NCI-H226 (cell line): ENCODE measurements at regions not wholly inside any gene's neighbourhood (a gene's known extent, or its start where the extent isn't known, plus 50 kb on each side); places are given as distances from the start of the nearest gene placed in this dataset.

Source experiments
- DNase-seq: peaks from one replicate; pipeline ENCODE4 v3.0.0-alpha.2; 2015

DNA sequence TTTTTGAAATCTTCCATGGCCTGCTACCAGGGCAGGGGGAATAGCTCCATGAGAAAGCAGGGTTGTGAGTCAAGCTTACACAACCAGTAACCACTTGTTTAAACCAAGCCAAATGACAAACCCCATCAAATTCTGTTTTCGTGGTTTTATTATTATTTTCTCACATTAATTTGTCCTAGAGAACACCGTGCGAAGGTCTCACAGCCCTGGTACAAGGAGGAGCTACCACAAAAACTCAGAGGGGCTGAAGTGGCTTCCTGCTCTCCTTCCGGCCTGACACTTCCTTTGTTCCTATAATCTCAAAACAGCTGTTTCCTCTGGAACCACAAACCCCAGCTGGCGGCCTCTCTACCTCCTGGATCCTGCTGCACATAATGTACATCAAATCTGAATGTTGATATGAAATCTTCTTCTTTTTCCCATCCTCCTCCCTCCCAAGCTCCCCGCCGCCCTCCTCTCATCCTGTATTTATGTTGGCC is 375.9 kb downstream of the MCTP2 start:
- no peak for DNase-seq

DNA sequence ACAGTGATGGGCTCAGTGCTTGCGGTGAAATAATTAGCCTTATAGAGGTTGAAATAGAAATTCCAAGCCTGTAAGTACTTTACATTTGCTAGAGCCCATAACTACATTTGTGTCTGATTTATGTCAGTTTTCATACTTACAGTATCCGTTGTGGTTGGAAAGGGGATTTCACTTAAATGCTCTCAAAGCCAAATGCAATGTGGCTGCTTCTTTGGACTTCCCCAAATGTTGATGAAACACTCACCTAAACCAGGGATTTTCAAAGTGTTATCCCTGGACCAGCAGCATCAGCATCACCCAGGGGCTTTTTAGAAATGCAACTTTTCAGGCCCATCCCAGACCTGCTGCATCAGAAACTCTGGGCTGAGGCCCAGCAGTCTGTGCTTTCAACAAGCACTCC is 378.7 kb downstream of the MCTP2 start:
- no peak for DNase-seq

DNA sequence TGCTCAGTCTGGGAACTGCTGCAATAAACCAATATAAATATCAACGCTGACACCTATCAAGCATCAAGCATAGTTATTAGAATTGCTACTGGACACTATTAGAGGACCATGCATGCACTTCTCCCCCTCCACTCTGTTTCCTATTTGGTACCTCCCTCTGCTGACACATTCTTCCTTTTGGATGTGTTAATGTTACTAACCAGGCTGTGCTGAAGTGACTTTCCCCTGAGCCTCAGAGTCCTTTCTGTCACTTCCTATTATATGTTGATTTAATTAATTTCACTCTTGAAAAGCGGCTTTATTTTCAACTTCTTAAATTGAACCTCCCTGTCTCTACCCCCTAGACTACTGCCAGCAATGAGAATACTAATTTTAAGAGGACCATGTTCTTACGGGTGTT is 379.1 kb downstream of the MCTP2 start:
- DNase-seq, result no peak

DNA sequence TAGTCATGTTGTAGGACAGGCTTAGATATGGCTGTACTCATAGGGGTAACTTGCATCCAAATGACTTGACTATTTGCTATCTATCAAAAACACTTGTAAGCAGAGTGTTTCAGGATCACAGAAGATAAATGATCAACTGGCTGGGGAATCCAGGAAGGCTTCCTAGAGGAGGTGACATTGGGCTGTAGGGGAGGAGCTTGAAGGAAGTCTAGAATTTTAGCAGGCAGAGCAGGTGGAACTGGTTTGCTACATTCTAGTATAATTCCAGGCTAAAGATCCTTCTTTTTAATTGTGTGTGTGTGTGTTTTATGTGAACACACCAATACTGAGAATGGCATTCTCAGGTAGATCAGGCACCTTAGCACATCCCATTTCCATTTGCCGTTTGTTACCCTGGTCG is 380.3 kb downstream of the MCTP2 start:
- no peak for DNase-seq

GRCh38 chr15:94615688-94616087 is 384.3 kb downstream of the MCTP2 start:
- no peak for DNase-seq

- no peak for DNase-seq
These were observed 389.3 kb downstream of the MCTP2 start for GRCh38 chr15:94620632-94621031.

GRCh38 chr15:94621736-94622135 is 390.4 kb downstream of the MCTP2 start:
- DNase-seq, result no peak

- DNase-seq, result no peak
These were observed 395.6 kb downstream of the MCTP2 start for GRCh38 chr15:94626949-94627348.

- no peak for DNase-seq
These were observed 400.2 kb downstream of the MCTP2 start for GRCh38 chr15:94631608-94632007.

DNA sequence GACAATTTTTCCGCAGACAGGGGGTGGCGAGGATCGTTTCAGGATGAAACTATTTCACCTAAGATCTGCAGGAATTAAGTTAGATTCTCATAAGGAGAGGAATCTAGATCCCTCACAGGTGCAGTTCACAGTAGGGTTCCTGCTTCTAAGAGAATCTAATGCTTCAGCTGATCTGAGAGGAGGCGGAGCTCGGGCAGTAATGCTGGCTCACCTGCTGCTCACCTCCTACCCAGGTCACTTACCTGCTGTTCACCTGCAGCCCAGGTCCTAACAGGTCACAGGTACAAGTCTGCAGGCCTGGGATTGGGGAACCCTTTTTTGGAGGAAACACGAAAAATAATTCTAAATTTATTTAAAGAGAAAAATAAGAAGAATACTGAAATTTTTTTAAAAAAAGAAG is 406.8 kb downstream of the MCTP2 start:
- no peak for DNase-seq

DNA sequence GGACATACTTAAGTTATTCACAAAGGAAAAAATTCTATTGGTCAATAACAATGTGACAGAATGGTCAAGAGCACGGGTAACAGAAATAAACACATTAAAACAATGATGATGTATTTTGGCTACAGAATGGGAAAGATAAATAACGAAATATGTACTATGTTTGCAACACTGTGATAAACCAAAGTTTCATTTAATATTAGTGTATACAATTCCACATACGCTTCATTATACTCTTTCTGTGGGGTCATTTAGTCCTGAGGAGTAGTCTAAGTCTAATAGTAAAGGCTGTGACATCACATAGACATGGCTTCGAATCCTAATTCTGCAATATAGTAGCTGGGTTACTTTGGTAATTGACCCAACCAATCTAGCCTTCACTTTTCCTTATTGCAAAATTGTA is 408.3 kb downstream of the MCTP2 start:
- DNase-seq, result no peak

- DNase-seq, result no peak
These were observed 413.1 kb downstream of the MCTP2 start for GRCh38 chr15:94644433-94644832.

- DNase-seq, result no peak
These were observed 421.7 kb downstream of the MCTP2 start for GRCh38 chr15:94653071-94653470.

GRCh38 chr15:94655249-94655880 is 424.0 kb downstream of the MCTP2 start:
- no peak for DNase-seq

GRCh38 chr15:94665676-94666441 is 434.5 kb downstream of the MCTP2 start:
- DNase-seq, result no peak

DNA sequence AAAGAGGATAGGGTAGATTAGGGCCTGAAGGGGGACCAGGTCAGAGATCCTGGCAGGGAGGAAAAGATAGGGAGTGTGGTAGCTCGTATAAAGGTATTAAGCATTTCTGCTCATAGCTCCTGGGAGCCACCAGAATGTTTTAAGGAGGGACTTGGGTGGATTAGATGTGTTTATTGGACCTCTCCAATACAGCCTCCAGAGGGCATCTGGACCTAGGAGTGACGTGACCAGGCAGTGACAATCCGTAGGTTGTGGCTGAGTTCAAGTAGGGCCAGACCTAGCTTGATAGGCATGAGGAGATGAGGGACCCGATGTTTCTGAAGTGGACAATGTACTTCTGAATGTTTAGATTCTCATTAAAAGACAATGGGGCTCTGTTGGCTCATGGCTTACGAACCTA is 435.2 kb downstream of the MCTP2 start:
- no peak for DNase-seq

GRCh38 chr15:94667109-94667508 is 435.7 kb downstream of the MCTP2 start:
- DNase-seq, result no peak

GRCh38 chr15:94670438-94671034 is 439.2 kb downstream of the MCTP2 start:
- no peak for DNase-seq

- no peak for DNase-seq
These were observed 440.6 kb downstream of the MCTP2 start for GRCh38 chr15:94671858-94672532.

DNA sequence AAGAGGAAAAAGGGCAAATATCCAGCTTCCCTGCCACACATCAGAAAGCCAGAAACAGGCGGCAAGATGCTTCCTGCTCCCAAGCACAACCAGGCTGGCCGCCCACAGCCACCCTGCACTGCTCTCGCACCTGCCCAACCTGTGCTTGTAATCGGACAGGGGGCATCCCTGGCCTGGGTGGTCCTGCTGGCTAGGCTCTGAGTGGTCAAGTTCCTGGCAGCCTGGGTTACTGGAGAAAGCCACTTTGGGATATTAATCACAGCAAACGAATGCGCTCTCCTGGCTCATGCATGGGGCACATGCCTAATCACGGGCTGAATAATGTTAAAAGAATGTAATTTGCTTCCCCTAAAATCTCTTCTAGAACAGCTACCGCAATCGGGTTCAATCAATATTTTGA is 442.4 kb downstream of the MCTP2 start:
- DNase-seq, result no peak

- DNase-seq, result no peak
These were observed 442.9 kb downstream of the MCTP2 start for GRCh38 chr15:94674296-94674695.

GRCh38 chr15:94677202-94677790 is 445.9 kb downstream of the MCTP2 start:
- DNase-seq, result no peak

DNA sequence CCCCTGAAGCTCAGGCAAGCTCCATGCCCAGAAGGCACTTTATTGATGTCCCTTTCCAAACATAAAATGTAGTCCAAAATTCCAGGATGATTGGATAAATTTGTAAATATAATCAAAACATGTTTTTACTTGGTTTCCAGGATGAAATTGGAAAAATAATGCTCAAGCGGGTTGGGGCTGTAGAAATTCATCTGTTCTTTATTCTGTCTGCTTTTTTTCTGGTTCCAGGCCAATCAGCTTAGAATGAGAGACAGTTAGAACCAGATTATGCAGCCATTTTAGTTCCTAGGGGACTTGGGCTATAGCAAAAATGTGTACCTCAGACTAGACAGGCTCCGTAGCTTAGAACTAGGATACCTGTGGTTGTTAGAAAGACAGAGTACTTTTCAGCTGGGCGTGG is 450.8 kb downstream of the MCTP2 start:
- DNase-seq, result no peak
